ENCODE measurements at regions not wholly inside any gene's neighbourhood (a gene's known extent, or its start where the extent isn't known, plus 50 kb on each side); places are given as distances from the start of the nearest gene placed in this dataset.

DNA sequence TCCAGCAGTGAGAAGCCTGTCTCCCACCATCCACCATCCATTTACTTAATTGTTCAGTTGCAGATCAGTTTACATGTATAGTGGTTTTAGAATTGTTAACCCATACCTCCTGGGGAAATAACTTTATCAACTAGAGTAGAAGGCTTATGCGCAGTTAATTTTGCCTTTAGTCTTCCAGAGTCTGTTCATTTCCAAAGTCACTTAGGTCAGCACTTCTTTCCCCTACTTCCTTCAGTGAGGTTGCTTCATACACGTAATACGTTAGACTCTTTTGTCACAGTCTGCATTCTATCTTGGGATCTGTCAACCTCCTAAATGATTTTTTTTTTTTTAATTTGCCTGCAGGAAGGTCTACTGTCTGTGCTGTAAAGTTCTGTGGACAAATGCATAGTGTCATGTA is 495.6 kb upstream of the ISX start:
- TF ChIP-seq, protein P1, sequence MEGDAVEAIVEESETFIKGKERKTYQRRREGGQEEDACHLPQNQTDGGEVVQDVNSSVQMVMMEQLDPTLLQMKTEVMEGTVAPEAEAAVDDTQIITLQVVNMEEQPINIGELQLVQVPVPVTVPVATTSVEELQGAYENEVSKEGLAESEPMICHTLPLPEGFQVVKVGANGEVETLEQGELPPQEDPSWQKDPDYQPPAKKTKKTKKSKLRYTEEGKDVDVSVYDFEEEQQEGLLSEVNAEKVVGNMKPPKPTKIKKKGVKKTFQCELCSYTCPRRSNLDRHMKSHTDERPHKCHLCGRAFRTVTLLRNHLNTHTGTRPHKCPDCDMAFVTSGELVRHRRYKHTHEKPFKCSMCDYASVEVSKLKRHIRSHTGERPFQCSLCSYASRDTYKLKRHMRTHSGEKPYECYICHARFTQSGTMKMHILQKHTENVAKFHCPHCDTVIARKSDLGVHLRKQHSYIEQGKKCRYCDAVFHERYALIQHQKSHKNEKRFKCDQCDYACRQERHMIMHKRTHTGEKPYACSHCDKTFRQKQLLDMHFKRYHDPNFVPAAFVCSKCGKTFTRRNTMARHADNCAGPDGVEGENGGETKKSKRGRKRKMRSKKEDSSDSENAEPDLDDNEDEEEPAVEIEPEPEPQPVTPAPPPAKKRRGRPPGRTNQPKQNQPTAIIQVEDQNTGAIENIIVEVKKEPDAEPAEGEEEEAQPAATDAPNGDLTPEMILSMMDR (IDR thresholded peaks at IDR 0.05; ENCODE audit: low read length, missing control alignments), result no peak
- no peak for DNase-seq (ENCODE audit: low read depth)
- H3K4me3 ChIP-seq (replicated peaks; ENCODE audit: low read depth, low read length), result no peak overlapping the region

DNA sequence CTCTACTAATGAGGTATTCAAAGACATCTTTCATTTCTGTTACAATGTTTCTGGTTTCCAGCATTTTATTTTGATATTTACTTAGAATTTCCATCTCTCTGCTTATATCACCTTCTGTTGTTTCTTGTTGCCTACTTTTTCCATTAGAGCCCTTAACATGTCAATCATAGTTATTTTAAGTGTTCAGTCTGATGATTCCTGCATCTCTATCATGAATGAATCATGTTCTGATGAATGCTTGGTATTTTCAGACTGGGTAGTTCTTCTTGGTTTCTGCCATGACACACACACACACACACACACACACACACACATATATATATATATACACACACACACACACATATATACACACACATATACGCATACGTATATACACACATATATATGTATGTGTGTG is 486.4 kb upstream of the ISX start:
- no peak for DNase-seq (ENCODE audit: low read depth)
- TF ChIP-seq, protein P1 (IDR thresholded peaks at IDR 0.05; ENCODE audit: low read length, missing control alignments), result no peak
- no peak overlapping the region for H3K4me3 ChIP-seq (replicated peaks; ENCODE audit: low read depth, low read length)

DNA sequence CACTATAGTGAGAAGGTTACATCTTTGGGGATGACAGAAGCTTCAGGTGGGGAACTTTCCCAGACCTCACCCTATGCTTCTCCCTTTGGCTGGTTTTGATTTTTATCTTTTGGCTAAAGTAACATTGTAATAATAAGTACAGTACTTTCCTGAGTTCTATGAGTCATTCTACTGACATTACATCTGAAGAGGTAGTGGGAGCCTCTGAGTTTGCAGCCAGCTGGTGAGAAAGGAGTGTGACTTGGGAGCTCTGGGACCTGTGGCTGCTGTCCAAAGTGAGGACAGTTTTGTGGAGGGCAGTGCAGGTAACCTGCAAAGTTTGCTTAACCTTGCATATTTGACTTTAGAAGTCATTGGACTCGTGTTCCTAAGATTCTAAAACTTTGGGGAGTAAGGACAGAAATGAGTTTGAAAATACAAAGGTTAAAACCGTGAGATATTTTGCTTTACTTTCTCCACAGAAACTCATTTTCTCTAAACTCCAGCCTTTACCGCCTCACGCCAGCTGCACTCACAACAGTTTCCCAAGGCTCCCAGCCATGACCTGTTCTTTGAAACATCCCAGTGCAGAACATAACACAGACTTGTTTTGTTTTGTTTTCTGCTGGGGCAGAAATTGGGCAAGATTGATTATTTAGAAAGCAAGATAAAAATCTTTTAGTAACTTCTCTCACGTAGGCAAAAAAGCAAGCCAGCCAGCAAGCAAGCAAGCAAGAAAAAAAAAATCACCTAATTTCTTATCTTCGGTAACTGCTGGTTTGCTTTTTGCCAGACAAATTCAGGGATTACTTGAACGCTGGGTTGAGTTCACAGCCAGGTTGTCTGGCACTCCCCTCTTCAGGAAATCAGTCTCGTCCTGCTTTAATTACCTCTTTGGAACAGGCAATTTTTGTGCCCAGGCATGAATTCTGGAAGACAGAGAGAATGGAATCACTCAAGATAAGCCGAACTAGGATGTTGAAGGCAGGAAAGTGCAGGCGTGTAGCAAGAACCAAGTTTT is 478.3 kb upstream of the ISX start:
- DNase-seq (ENCODE audit: low read depth), result no peak
- H3K4me3 ChIP-seq (replicated peaks; ENCODE audit: low read depth, low read length), result no peak overlapping the region
- TF ChIP-seq, protein P1 (IDR thresholded peaks at IDR 0.05; ENCODE audit: low read length, missing control alignments), result no peak

DNA sequence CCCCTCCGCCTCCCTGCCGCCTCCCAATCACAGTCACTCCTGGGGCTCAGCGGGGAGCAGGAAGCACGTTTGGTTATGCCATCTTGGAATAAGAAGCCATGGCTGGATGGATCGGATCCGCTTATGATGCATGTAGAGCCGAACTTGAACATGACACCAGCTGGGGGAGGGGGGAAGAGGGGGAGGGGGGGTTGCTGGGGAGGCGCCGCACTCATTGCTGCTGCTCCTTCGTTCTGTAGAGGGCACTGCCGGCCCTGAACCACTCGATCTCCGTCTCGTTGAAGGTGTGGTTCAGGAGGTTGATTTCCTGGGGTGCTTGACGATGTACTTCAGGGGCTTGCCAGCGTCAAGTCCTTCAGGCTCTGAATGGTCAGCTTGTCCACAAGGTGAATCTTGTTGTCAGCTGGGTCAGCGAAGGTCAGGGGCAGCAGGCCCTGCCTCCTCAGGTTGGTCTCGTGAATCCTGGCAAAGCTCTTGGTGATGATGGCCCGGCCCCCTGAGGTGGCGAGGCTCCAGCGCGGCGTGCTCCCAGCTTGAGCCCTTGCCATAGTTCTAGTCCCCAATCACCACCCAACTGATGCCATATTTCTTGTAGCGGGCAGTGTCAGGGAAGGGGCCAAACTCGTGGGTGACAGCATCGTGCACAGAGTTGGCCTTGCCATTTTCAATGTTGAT is 476.9 kb upstream of the ISX start:
- DNase-seq (ENCODE audit: low read depth), result no peak
- TF ChIP-seq, protein P1 (IDR thresholded peaks at IDR 0.05; ENCODE audit: low read length, missing control alignments), result no peak
- H3K4me3 ChIP-seq (replicated peaks; ENCODE audit: low read depth, low read length), result no peak overlapping the region

DNA sequence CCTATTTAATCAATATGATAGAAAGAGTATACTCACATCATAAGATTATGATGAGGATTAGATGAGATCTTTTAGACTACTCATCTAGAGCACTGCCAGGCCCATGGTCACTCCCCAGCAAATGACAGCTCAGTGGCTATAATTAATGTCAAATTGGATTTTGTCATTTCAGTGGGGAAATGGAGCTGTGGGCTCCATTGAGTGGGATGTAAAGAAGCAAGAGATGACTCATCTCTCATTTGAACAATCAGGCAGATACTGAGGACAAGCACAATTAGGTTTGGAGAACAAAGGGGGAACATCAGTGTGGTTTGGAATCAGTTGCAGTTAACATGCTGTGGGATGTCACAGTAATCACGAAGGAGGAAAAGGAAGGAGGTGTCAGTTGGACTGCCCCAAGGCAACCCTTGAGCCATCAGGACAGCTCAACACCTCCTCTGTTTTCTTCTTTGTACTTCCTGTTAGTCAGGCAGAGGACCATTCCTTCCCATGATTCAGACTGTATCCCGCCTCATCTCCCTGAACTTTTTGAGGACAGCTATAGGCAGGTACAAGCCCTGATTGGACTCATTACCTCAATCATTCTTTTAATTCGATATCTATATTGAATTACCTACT is 473.7 kb upstream of the ISX start:
- TF ChIP-seq, protein P1 (IDR thresholded peaks at IDR 0.05; ENCODE audit: low read length, missing control alignments), result no peak
- H3K4me3 ChIP-seq (replicated peaks; ENCODE audit: low read depth, low read length), result no peak overlapping the region
- DNase-seq (ENCODE audit: low read depth), result no peak

DNA sequence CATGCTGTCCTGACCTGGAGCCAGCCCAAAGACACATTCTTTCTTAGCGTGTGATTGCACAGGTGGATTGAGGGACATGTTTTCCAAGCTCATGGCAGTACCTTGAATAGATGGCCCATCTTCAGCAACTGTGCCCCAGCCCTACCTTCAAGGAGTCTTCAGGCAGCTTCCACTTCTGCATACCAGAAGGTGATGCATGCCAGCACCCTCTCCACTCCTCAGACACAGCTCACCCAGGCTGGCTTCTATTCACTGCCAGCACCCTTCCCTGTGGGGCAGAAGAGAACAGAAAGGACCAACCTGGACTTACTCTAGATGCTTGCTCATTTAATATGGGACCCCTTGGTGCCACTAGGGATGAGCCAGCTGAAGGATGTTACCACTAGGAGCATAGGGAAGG is 466.4 kb upstream of the ISX start:
- no peak for DNase-seq (ENCODE audit: low read depth)
- TF ChIP-seq, protein P1 (IDR thresholded peaks at IDR 0.05; ENCODE audit: low read length, missing control alignments), result no peak
- H3K4me3 ChIP-seq (replicated peaks; ENCODE audit: low read depth, low read length), result no peak overlapping the region
